Endothelial cell (in vitro differentiated cells): ENCODE measurements at regions not wholly inside any gene's neighbourhood (a gene's known extent, or its start where the extent isn't known, plus 50 kb on each side); places are given as distances from the start of the nearest gene placed in this dataset.

Experiments used
- DNase-seq: peaks from one replicate; pipeline ENCODE4 v3.0.0; 2021; ENCODE audit warnings: low spot score
- H3K27ac Mint-ChIP-seq: one replicate; pipeline ENCODE4 v1.8.0; 2021; ENCODE audit warnings: mixed read lengths, inconsistent platforms; ENCODE audit not compliant: unreplicated experiment
- H3K27me3 Mint-ChIP-seq: one replicate; pipeline ENCODE4 v1.8.0; 2021; ENCODE audit warnings: mild to moderate bottlenecking, moderate library complexity, mixed read lengths, inconsistent platforms; ENCODE audit not compliant: unreplicated experiment
- H3K36me3 Mint-ChIP-seq: one replicate; pipeline ENCODE4 v1.8.0; 2021; ENCODE audit warnings: mild to moderate bottlenecking, low read depth, mixed read lengths, inconsistent platforms; ENCODE audit not compliant: unreplicated experiment
- H3K4me1 Mint-ChIP-seq: one replicate; pipeline ENCODE4 v1.8.0; 2021; ENCODE audit warnings: mild to moderate bottlenecking, mixed read lengths, inconsistent platforms; ENCODE audit not compliant: unreplicated experiment
- H3K4me3 Mint-ChIP-seq: one replicate; pipeline ENCODE4 v1.8.0; 2021; ENCODE audit warnings: mild to moderate bottlenecking, mixed read lengths, inconsistent platforms; ENCODE audit not compliant: unreplicated experiment
- H3K9me3 Mint-ChIP-seq: one replicate; pipeline ENCODE4 v1.8.0; 2021; ENCODE audit warnings: mixed read lengths, inconsistent platforms; ENCODE audit not compliant: unreplicated experiment
- TF ChIP-seq, protein P1 (sequence below): fragments of 200-600 bp; sonication (generic); IDR thresholded peaks from one replicate; pipeline ENCODE4 v1.5.0; 2021; ENCODE audit warnings: antibody characterized with exemption; ENCODE audit not compliant: unreplicated experiment

DNA sequence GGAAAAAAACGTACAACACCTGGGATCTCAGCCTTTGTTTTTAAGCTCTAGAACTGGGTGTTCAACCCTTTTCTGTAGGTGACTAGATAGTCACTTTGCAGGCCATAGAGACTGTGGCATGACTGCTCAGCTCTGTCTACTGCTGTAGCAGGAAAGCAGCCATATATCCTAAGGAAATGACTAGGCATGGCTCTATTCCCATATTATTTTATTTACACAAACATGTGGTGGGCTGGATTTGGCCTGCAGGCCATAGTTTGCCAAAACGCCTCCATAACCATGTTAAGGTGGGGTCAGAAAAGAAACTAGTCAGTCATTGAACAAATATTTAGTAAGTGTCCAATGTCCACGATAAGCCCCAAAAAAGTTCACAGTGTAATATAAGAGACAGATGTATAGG is 452.5 kb downstream of the MCTP2 start:
- DNase-seq, result no peak
- Mint-ChIP-seq H3K27me3 (no peaks in the 10 kb centered on the region), H3K4me1 (no peaks in the 10 kb centered on the region), H3K36me3 (no peaks in the 10 kb centered on the region), H3K27ac (no peak overlapping the region), H3K9me3 (no peaks in the 10 kb centered on the region), H3K4me3 (no peak overlapping the region)
- TF ChIP-seq, protein P1, sequence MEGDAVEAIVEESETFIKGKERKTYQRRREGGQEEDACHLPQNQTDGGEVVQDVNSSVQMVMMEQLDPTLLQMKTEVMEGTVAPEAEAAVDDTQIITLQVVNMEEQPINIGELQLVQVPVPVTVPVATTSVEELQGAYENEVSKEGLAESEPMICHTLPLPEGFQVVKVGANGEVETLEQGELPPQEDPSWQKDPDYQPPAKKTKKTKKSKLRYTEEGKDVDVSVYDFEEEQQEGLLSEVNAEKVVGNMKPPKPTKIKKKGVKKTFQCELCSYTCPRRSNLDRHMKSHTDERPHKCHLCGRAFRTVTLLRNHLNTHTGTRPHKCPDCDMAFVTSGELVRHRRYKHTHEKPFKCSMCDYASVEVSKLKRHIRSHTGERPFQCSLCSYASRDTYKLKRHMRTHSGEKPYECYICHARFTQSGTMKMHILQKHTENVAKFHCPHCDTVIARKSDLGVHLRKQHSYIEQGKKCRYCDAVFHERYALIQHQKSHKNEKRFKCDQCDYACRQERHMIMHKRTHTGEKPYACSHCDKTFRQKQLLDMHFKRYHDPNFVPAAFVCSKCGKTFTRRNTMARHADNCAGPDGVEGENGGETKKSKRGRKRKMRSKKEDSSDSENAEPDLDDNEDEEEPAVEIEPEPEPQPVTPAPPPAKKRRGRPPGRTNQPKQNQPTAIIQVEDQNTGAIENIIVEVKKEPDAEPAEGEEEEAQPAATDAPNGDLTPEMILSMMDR, result no peak

DNA sequence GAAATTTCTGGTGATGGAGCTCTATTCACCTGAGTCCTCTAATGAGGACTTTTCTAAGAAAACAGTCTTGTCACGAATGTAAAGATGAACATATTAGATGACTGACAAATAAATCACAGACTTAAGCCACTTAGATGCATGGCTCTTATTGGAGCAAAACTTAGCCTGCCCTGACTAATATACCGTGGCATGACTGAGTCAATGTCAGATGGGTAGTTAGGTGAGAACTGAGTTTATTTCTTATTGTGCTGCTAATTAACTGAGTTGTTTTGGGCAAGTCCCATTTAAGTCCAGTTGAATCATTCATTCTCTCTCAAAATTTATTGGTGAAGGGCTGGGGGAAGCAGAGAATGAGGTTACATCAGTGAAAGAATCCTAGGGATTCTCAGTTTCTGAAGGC is 459.8 kb downstream of the MCTP2 start:
- no peaks in the 10 kb centered on the region for H3K9me3 Mint-ChIP-seq
- TF ChIP-seq, protein P1, result no peak
- H3K4me3 Mint-ChIP-seq, result no peak overlapping the region

DNA sequence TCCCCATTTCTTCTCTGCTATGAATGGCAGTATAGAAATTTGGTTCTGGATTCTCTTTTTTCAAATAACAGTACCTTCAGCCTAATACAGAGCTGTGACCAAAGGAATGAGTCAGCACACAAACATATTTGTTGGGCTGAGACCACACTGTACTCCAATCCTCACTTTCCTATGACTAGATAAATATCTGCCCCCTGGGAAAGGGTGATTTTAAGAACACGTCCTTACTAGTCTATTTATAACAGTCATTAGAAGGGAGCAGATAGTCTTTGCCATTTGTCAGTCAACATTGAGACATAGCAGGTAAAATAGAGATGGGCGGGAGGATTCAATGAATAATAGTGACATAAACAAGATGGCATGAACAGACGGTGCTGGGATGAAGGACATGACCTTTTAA is 461.3 kb downstream of the MCTP2 start:
- no peaks in the 10 kb centered on the region for H3K27me3 Mint-ChIP-seq
- H3K4me1 Mint-ChIP-seq, result no peaks in the 10 kb centered on the region
- H3K27ac Mint-ChIP-seq, result no peak overlapping the region
- H3K9me3 Mint-ChIP-seq, result no peaks in the 10 kb centered on the region
- no peaks in the 10 kb centered on the region for H3K36me3 Mint-ChIP-seq
- no peak for DNase-seq
- TF ChIP-seq, protein P1, result no peak
- H3K4me3 Mint-ChIP-seq, result no peak overlapping the region

More for the DNA sequence above, 459.8 kb downstream of the MCTP2 start:
- no peaks in the 10 kb centered on the region for H3K4me1 Mint-ChIP-seq
- no peak overlapping the region for H3K27ac Mint-ChIP-seq
- no peaks in the 10 kb centered on the region for H3K36me3 Mint-ChIP-seq
- no peaks in the 10 kb centered on the region for H3K27me3 Mint-ChIP-seq
- DNase-seq, result no peak

DNA sequence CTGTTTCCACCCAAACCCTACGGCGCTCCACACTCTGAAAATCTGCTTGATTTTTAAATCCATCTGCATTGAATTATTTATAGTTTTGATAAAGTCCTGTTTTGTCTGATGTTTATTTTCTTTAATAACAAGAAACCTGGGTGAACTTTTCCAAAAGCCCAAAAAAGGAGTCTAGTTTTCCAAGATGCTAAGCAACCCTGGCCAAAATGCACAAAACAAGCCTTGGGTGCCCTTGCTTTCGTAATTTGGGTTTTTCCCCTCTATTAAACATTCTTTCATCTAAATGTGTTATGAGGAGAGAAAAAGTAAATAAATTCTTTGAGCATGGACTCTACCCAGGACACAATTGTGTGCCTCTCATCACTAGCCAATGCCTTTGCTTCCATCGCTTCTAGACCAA is 468.9 kb downstream of the MCTP2 start:
- Mint-ChIP-seq H3K4me3 (no peak overlapping the region), H3K27ac (no peak overlapping the region), H3K36me3 (no peaks in the 10 kb centered on the region), H3K27me3 (no peaks in the 10 kb centered on the region), H3K9me3 (no peaks in the 10 kb centered on the region), H3K4me1 (no peaks in the 10 kb centered on the region)
- TF ChIP-seq, protein P1, result no peak
- no peak for DNase-seq

DNA sequence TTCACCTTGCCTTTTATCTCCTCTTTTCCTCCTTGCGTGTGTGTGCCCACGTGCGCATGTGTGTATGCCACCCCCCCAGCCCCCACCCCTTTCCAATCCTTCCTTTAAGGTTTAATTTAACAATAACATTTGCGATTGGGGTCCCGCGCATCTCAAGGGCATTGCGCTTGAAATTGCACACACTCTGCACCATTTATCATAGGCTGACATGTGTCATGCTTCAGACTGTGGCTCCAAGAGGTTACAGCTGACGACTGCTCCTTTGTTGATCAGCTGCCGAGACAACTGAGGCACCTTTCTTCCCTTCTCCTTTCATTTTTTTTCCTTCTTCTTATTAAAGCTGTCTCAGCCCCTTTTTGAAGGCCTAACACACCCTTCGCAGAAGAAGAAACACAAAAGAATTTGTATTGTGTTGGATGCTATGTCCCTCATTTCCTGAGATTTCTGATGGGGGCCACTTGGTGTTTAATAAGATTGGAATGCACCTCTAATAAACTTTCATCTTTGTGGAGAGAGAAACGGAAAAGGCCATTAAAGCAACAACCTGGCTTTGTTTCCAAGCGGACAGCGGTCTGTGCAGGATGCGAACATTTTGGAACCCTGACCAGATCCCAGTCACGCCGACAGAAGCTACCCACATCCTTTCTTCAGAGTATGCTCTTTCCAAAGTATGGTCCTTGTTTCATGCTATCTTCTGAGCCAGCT is 470.1 kb downstream of the MCTP2 start:
- no peaks in the 10 kb centered on the region for H3K4me1 Mint-ChIP-seq
- TF ChIP-seq, protein P1, result no peak
- H3K9me3 Mint-ChIP-seq, result no peaks in the 10 kb centered on the region
- no peak overlapping the region for H3K4me3 Mint-ChIP-seq
- H3K27me3 Mint-ChIP-seq, result peaks cover 1% of the 10 kb centered on the region
- no peak for DNase-seq
- H3K27ac Mint-ChIP-seq, result no peak overlapping the region
- H3K36me3 Mint-ChIP-seq, result no peaks in the 10 kb centered on the region
